SK-N-SH treated with all-trans-retinoic acid at 6 μM for 48 hours (cell line): ENCODE measurements at regions not wholly inside any gene's neighbourhood (a gene's known extent, or its start where the extent isn't known, plus 50 kb on each side); places are given as distances from the start of the nearest gene placed in this dataset.

Source experiments
- BACH2 ChIP-seq: fragments of 250-450 bp; sonication (Bioruptor Pico); IDR thresholded peaks from 2 replicates; pipeline ENCODE4 v1.9.0; 2021; ENCODE audit warnings: mild to moderate bottlenecking, borderline replicate concordance
- CSDC2 ChIP-seq: fragments of 250-450 bp; sonication (Bioruptor Pico); IDR thresholded peaks from 2 replicates; pipeline ENCODE4 v1.5.0; 2020; ENCODE audit warnings: mild to moderate bottlenecking, moderate library complexity
- CSRNP3 ChIP-seq: fragments of 250-450 bp; sonication (Bioruptor Pico); IDR thresholded peaks from 2 replicates; pipeline ENCODE4 v1.5.1; 2021; ENCODE audit warnings: mild to moderate bottlenecking, moderate library complexity
- ISL1 ChIP-seq: fragments of 250-450 bp; sonication (Bioruptor Pico); IDR thresholded peaks from 2 replicates; pipeline ENCODE4 v2.1.2; 2022; ENCODE audit warnings: mild to moderate bottlenecking, moderate library complexity
- PATZ1 ChIP-seq: fragments of 250-450 bp; sonication (Bioruptor Pico); IDR thresholded peaks from 2 replicates; pipeline ENCODE4 v1.8.0; 2020; ENCODE audit warnings: mild to moderate bottlenecking, moderate library complexity, borderline replicate concordance
- RARB ChIP-seq: fragments of 250-450 bp; sonication (Bioruptor Pico); IDR thresholded peaks from 2 replicates; pipeline ENCODE4 v1.8.0; 2021; ENCODE audit warnings: mild to moderate bottlenecking, moderate library complexity
- SNAI2 ChIP-seq: fragments of 250-450 bp; sonication (Bioruptor Pico); IDR thresholded peaks from 2 replicates; pipeline ENCODE4 v1.5.0; 2020; ENCODE audit warnings: mild to moderate bottlenecking, moderate library complexity
- TOX ChIP-seq: fragments of 250-450 bp; sonication (Bioruptor Pico); IDR thresholded peaks from 2 replicates; pipeline ENCODE4 v1.8.0; 2021; ENCODE audit warnings: mild to moderate bottlenecking, moderate library complexity, borderline replicate concordance
- ZC3H10 ChIP-seq: fragments of 250-450 bp; sonication (Bioruptor Pico); IDR thresholded peaks from 2 replicates; pipeline ENCODE4 v1.5.1; 2021; ENCODE audit warnings: mild to moderate bottlenecking, moderate library complexity
- ZFP3 ChIP-seq: fragments of 250-450 bp; sonication (Bioruptor Pico); IDR thresholded peaks from 2 replicates; pipeline ENCODE4 v1.5.0; 2020; ENCODE audit warnings: mild to moderate bottlenecking, moderate library complexity
- ZFP30 ChIP-seq: fragments of 450-650 bp; formaldehyde crosslinking; IDR thresholded peaks from 2 replicates; pipeline ENCODE4 v1.5.0; 2022; ENCODE audit warnings: mild to moderate bottlenecking, moderate library complexity
- ZNF70 ChIP-seq: fragments of 450-650 bp; formaldehyde crosslinking; IDR thresholded peaks from 2 replicates; pipeline ENCODE4 v1.5.0; 2020; ENCODE audit warnings: mild to moderate bottlenecking, moderate library complexity
- ZNF8 ChIP-seq: fragments of 450-650 bp; formaldehyde crosslinking; IDR thresholded peaks from 2 replicates; pipeline ENCODE4 v1.5.0; 2020; ENCODE audit warnings: mild to moderate bottlenecking, moderate library complexity

GRCh38 chr6:17219098-17219497, 62.1 kb upstream of the RBM24 start:
- TF ChIP-seq ZC3H10 (CRISPR knock-in tag) (no peak), ZNF70 (CRISPR knock-in tag) (no peak), SNAI2 (CRISPR knock-in tag) (no peak), CSDC2 (no peak), PATZ1 (no peak), ZNF8 (CRISPR knock-in tag) (no peak), ZFP3 (no peak), TOX (no peak), CSRNP3 (CRISPR knock-in tag) (no peak), ISL1 (CRISPR knock-in tag) (no peak), BACH2 (CRISPR knock-in tag) (no peak), RARB (CRISPR knock-in tag) (no peak), ZFP30 (CRISPR knock-in tag) (no peak)
